GM18505 (cell line): ENCODE measurements at regions not wholly inside any gene's neighbourhood (a gene's known extent, or its start where the extent isn't known, plus 50 kb on each side); places are given as distances from the start of the nearest gene placed in this dataset.

Source experiments
- ATAC-seq: cut with Tn5 transposase; IDR thresholded peaks from one replicate; pipeline ENCODE4 v1.9.1; 2021; ENCODE audit not compliant: unreplicated experiment
- POLR2A ChIP-seq: IDR thresholded peaks from 4 replicates; pipeline ENCODE4 v1.6.1; 2011; ENCODE audit warnings: borderline replicate concordance; ENCODE audit not compliant: insufficient read depth, insufficient read length; ENCODE audit errors: extremely low read depth

DNA sequence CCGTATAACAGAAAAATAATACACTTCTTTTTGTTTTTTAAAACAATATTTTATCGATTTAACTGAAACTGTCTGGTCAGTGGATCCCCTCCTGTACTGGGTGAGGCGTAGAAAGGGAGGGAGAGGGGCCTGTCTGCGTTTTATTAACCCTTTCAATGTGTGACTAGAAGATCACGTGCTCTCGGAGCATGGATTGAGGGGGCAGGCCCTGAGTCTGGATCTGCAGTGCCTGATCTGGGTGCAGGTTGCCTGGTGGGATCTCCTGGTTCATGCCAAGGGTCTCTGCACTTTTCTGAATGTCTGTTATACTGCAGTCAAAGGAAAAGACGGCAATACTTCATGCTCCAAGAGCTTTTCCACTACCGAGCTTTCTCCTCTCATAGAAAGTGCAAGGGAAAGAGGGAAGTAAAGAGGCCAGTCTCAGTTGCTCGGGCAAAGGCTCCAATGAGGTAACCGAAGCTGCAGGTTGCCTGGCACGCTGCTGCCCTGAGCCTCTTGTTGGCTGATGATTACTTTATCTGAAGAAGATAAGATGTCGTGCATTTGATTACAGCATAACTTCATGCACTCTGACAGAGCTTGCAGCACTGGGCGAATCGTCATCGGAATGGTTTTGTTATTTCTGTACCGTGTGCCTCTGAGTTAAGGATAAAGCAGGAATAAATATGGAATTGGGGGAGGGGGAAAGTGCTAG is 167.5 kb upstream of the PMEPA1 start:
- no peak for ATAC-seq
- no peak for TF ChIP-seq POLR2A

- no peak for TF ChIP-seq POLR2A
- no peak for ATAC-seq
These were observed 166.3 kb upstream of the PMEPA1 start for GRCh38 chr20:57876163-57876562.

DNA sequence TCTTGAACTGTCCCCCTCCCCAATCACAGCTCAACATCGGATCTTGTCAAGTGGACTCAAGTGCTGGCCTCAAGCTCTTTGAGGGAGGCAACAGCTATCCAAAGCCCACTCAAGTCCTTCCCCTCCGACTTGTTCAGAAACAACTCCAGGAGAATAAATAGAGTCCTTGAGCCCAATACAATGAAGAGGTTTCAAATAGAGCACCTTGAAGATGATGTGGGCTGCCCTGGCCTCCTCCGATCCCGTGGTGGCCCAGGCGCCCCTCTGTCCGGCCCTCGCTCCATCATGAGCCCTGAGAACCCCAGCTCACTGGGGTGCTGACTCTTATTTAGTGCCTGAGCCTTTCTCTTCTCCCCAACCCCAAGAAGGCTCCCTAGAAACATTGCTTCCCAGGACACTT is 164.3 kb upstream of the PMEPA1 start:
- TF ChIP-seq POLR2A, result no peak

DNA sequence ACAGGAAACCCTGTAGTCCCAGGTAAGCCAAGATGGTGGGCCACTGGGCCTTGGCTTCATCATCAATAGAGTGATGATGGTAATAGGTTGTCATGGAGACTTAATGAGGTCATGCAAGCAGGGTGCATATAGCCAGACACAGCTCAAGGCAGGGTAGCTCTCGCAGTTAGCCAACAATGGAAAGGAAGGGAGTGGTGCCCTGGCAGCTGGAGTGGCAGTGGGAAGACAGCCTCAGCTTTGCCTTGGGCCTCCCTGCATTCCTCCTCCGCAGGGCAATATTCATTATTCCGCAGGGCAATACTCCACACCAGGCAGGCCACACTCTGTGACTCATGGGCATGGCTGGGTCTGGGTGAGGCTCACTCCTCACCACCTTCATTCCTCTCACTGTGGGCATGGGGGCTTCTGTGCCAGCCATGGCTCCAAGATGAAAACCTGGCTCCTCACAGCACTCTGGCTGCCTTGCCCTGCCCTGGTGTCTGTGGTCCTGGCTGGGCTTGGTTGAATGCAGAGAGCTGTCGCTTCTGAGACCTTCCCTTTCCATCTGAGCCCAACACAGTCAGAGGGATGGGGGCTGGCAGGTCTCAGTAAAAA is 163.1 kb upstream of the PMEPA1 start:
- TF ChIP-seq POLR2A, result no peak
- ATAC-seq, result no peak

More for the DNA sequence above, 164.3 kb upstream of the PMEPA1 start:
- no peak for ATAC-seq

DNA sequence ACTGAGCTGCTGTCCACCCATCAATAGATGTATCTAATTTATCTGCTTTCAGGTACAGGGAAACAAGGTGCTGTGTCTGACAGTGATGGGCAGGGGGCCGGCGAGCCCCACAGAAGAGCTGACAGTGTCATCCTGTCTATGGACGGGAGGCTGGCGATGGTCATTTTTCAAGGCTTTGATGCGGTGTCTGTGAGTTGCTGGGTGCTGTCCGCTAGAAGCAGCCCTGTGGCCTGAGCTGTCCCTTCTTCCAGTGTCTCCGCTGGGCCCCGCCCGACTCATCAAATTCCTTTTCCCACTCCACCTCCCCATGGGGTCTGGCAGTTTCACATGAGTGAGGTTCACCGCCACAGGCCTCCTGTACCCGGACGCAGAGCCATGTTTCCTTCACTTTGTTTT is 161.4 kb upstream of the PMEPA1 start:
- TF ChIP-seq POLR2A, result no peak
- no peak for ATAC-seq

DNA sequence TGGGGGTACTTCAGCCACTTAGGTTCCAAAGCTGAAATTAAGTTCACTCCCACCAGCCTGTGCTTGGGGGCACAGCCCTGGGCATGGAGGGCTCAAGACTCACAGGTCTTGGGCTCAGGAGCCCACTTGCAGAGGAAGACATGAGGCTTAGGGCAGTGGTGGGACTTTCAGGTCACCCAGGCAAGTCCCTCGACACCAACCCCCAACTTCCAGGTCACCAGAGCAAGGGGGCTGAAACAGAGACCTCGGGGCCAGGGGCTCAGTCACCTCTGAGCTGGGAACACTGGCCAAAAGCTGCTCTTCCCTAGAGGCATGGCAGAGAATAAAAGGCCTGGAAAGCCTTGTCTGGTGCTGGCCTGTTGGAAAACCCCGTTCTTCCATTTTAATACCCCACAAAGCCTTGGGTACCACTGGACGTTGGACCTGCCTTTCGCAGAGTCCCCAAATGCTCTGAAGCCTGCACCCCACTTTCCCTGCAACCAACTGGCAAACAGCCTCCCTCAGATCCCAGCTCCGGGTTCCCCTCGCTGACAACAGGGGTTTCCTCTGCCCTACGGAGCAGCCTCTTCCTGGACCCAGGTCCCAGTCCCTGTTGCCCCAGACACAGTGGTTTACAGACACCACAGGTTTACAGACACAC is 160.9 kb upstream of the PMEPA1 start:
- ATAC-seq, result no peak
- no peak for TF ChIP-seq POLR2A

DNA sequence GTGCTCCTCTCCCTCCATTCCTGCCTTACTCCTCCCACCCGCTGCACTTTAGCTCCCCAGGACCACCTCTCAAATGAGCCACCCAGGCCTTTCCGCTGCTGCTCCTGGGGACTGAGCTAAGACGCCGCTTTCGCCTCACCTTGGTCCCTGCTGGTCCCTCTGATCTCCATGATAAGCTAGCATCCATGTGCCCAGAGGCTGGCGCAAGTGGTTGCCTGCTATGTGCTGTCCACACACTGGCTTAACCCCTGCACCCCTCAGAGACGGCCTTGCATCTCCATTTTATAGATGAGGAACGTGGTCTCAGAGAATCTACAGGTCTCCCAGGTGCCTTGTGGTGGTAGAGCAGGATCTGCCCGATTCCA is 160.1 kb upstream of the PMEPA1 start:
- no peak for ATAC-seq
- no peak for TF ChIP-seq POLR2A

- ATAC-seq, result no peak
These were observed 159.6 kb upstream of the PMEPA1 start for GRCh38 chr20:57869291-57869950.

DNA sequence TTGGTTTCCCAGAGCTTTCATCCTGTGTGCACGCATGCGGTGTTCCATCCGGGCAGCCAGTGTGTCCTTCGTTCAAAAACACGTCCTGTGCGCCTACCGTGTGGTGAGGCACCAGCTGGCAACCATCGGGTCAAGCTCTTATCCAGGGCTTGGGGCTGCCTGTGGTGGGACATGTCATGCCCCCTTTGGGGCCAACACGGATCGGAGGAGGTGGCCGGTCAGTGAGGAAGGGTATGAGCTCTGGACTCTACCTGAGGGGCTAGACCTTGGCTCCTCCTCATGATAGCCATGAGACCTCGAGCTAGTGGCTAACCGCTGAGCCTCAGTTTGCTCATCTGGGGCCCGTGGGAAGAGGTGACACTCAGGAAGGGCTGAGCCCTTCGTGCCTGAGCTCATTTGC is 158.5 kb upstream of the PMEPA1 start:
- no peak for TF ChIP-seq POLR2A
- no peak for ATAC-seq

More at GRCh38 chr20:57869291-57869950, 159.6 kb upstream of the PMEPA1 start:
- no peak for TF ChIP-seq POLR2A

- ATAC-seq, result no peak
- no peak for TF ChIP-seq POLR2A
These were observed 158.0 kb upstream of the PMEPA1 start for GRCh38 chr20:57867807-57868206.

DNA sequence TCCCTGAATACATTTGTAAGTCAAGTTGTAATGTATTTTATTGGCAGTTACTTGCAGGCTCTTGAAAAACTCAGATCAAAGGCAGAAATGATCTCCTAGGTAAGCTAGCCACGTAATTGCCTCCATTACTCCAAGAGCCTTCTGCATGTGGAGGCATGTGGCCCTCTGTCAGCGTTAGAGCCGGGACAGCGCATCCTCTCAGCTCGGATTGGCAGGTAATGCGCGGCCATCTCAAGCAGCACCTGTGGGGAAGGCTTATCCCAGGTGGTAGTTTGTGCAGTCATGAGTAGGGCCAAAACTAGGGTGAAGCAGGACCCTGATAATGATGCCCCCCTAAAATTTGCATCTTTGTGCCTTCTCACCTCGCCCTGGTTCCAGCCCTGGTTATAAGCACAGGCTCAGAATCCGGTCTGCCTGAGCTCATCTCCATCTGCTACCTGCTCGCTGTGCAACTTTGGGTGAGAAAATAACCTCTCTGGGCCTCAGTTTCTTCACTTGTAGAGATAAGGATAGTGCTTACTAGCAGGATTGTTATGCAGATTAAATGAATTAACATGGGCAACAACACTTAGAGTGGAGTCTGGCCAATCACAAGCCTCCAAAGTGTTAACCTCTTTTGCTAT is 157.5 kb upstream of the PMEPA1 start:
- TF ChIP-seq POLR2A, result no peak

GRCh38 chr20:57866250-57867106 is 156.7 kb upstream of the PMEPA1 start:
- ATAC-seq, result no peak
- no peak for TF ChIP-seq POLR2A

More for the DNA sequence above, 157.5 kb upstream of the PMEPA1 start:
- ATAC-seq, result no peak

DNA sequence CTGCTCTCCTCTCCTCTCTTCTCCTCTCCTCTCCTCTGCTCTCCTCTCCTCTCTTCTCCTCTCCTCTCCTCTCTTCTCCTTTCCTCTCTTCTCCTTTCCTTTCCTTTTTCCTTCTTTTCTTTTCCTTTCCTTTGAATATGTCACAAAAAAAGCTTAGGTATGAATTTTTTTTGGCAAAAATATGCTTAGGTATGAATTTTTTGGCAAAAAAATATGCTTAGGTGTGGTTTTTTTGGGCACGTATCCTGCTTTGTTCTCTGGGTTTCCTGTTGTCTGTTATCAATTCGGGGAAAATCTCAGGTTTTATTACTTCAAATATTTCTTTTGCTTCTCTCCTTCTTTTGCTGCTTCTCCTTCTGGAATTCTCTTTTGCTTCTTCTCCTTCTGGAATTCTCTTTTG is 155.5 kb upstream of the PMEPA1 start:
- TF ChIP-seq POLR2A, result no peak
- no peak for ATAC-seq

DNA sequence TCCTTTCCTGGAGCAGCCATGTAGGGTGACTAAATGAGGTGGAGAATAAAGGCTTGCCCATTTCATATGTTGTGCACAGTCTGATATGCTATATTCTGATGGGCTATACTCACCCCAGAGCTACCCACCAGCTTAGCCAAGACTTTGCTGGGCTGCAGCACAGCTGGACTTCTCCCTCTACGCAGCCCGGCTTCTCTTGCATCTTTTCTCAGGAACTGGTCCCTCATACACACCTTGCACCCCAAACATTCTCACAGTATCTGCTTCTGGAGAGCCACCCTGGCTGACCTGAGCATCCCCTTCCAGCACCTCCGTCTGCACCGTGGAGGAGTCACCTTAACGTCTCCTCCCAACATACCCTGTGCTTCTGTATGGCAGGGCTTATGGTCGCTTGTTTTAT is 150.8 kb upstream of the PMEPA1 start:
- no peak for TF ChIP-seq POLR2A
- ATAC-seq, result no peak
